ENCODE measurements at regions not wholly inside any gene's neighbourhood (a gene's known extent, or its start where the extent isn't known, plus 50 kb on each side); places are given as distances from the start of the nearest gene placed in this dataset.

GRCh38 chr14:73795466-73795865 is 56.2 kb upstream of the PTGR2 start:
- TF ChIP-seq CTCF (IDR thresholded peaks at IDR 0.05), result no peak
- TF ChIP-seq POLR2A (IDR thresholded peaks at IDR 0.05), result no peak
